ENCODE measurements at regions not wholly inside any gene's neighbourhood (a gene's known extent, or its start where the extent isn't known, plus 50 kb on each side); places are given as distances from the start of the nearest gene placed in this dataset.

DNA sequence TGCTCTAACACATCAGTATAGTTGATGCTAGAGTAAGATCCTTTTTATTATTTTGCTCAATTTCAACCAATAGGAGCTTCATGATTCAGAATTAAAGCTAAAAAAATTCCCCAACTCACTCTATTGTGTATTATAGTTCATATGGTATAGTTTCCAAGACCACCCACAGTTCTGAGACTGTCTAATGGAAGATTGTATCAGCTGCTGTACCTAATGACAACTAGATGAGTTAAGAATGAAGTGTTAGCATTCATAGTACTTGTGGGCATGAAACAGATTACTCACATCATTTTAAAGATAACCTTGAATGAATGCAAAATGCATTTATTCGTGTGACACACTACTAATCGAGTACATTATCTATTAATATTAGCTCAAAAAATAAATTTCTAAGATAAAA is 289.9 kb upstream of the ATP11B start:
- no peak overlapping the region for H3K9ac ChIP-seq (ENCODE audit: extremely low read depth, low read length, poor library complexity, severe bottlenecking)
- no peaks in the 10 kb centered on the region for H3K27me3 ChIP-seq (ENCODE audit: control insufficient read depth, insufficient read depth, low read length, poor library complexity, severe bottlenecking)
- no peak overlapping the region for H3K4me3 Mint-ChIP-seq
- H3K4me1 ChIP-seq (ENCODE audit: control insufficient read depth, insufficient read depth, low read length) = no peaks in the 10 kb centered on the region
- TF ChIP-seq, protein P1, sequence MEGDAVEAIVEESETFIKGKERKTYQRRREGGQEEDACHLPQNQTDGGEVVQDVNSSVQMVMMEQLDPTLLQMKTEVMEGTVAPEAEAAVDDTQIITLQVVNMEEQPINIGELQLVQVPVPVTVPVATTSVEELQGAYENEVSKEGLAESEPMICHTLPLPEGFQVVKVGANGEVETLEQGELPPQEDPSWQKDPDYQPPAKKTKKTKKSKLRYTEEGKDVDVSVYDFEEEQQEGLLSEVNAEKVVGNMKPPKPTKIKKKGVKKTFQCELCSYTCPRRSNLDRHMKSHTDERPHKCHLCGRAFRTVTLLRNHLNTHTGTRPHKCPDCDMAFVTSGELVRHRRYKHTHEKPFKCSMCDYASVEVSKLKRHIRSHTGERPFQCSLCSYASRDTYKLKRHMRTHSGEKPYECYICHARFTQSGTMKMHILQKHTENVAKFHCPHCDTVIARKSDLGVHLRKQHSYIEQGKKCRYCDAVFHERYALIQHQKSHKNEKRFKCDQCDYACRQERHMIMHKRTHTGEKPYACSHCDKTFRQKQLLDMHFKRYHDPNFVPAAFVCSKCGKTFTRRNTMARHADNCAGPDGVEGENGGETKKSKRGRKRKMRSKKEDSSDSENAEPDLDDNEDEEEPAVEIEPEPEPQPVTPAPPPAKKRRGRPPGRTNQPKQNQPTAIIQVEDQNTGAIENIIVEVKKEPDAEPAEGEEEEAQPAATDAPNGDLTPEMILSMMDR (conservative IDR thresholded peaks at IDR 0.05) = no peak
- no peaks in the 10 kb centered on the region for H3K36me3 Mint-ChIP-seq (ENCODE audit: low read depth)
- no peak overlapping the region for H3K27ac Mint-ChIP-seq
- no peaks in the 10 kb centered on the region for H3K9me3 Mint-ChIP-seq
- peaks cover 17% of the 10 kb centered on the region for H3K4me1 Mint-ChIP-seq
- no peak overlapping the region for H3K4me3 ChIP-seq (ENCODE audit: low read length)
- H3K27me3 Mint-ChIP-seq (ENCODE audit: insufficient read depth) = no peaks in the 10 kb centered on the region
- WGBS, 2 experiments (ENCODE audit: insufficient coverage in 1 of 2, insufficient read length in 1 of 2) = 67% methylated on average over 2 of the region's 2 CpGs; no CpG with 5 or more reads in 1 of the 2 experiments
- no peak overlapping the region for H3K27ac ChIP-seq (ENCODE audit: low read depth, low read length)
- DNase-seq = no peak
- H3K36me3 ChIP-seq (ENCODE audit: control insufficient read depth, insufficient read depth, low read length) = no peaks in the 10 kb centered on the region
- H3K9me3 ChIP-seq (ENCODE audit: control insufficient read depth, low read length) = no peaks in the 10 kb centered on the region

DNA sequence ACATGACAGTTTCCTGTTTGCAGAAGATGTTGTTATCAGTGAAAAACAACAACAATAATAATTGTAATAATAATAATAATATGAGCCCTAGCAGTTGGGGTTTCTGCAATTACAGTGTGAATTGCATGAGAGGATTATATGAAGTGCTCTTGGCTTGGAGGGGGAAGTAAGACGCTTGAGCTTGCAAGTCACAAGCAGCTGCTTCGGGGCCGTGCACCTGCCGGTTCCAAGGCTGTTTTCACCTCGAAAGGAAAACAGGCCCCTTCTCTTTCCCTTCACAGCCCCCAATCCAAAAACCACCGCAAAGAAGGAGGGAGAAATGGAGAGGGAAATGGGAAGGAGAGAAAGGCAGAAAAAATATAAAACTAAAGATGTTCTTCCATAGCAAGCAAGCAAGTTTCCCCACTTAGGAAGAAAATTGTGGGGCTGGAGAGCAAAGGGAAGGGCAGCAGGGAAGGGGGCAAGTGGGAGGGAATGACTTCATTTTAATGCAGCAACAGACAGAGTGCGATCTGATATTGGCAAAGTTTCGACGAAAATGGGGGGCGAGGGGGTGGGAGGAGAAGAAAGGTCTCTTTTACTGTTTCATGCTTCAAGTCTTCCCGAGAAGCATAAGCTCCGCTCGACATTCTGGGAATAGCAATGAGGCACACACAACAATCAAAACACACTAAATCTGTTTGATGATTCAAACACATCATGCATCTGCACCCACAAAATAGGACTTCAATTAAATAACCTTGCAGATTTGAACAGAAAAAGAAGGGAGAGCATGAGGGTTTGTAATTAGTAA is 284.2 kb upstream of the ATP11B start:
- no peaks in the 10 kb centered on the region for H3K9me3 Mint-ChIP-seq
- no peaks in the 10 kb centered on the region for H3K4me1 ChIP-seq (ENCODE audit: control insufficient read depth, insufficient read depth, low read length)
- H3K4me1 Mint-ChIP-seq = peaks cover 6% of the 10 kb centered on the region
- no peak overlapping the region for H3K4me3 Mint-ChIP-seq
- H3K27me3 Mint-ChIP-seq (ENCODE audit: insufficient read depth) = peaks cover 7% of the 10 kb centered on the region
- peak overlapping the region; percentile 61 for H3K27ac ChIP-seq (ENCODE audit: low read depth, low read length)
- H3K4me3 ChIP-seq (ENCODE audit: low read length) = no peak overlapping the region
- H3K27me3 ChIP-seq (ENCODE audit: control insufficient read depth, insufficient read depth, low read length, poor library complexity, severe bottlenecking) = no peaks in the 10 kb centered on the region
- no peaks in the 10 kb centered on the region for H3K36me3 ChIP-seq (ENCODE audit: control insufficient read depth, insufficient read depth, low read length)
- 64 to 71% methylated on average over 4 to 11 of the region's 13 CpGs for WGBS, 2 experiments (ENCODE audit: insufficient coverage in 1 of 2, insufficient read length in 1 of 2)
- H3K9ac ChIP-seq (ENCODE audit: extremely low read depth, low read length, poor library complexity, severe bottlenecking) = no peak overlapping the region
- TF ChIP-seq, protein P1 (conservative IDR thresholded peaks at IDR 0.05) = no peak
- no peak for DNase-seq
- H3K36me3 Mint-ChIP-seq (ENCODE audit: low read depth) = no peaks in the 10 kb centered on the region
- H3K9me3 ChIP-seq (ENCODE audit: control insufficient read depth, low read length) = no peaks in the 10 kb centered on the region
- H3K27ac Mint-ChIP-seq = no peak overlapping the region

DNA sequence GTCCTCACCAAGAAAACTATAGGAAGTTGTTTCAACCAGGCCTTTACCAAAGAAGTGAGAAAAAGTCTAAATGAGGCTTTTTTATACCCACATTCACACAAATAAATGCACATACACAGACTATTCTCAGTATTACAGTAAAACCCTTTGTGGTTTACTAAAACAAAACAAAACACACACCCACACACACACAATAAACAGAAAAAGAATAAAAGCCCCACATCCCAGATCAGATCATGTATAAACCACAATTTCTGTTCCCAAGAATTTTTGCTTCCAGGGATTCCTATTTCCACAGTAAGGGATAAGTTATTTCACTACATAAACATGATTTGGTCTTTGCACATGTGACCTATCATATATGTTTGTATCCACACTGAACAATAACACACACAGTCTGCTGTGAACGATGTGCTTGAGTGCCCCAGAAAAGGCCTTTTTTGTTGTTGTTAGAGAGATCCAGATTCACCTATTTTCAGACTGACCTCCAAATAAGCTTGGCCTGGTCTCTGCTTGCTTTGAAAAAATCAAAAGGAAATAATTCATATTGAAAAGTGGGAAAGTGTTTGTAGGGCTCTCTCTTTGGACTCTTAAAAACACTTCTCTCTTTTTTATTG is 283.4 kb upstream of the ATP11B start:
- Mint-ChIP-seq H3K36me3 (ENCODE audit: low read depth) (no peaks in the 10 kb centered on the region), H3K4me3 (no peak overlapping the region)

More for the DNA sequence above, 283.4 kb upstream of the ATP11B start:
- H3K27ac ChIP-seq (ENCODE audit: low read depth, low read length) = peak overlapping the region; percentile 61
- Mint-ChIP-seq H3K27ac (no peak overlapping the region), H3K4me1 (peaks cover 6% of the 10 kb centered on the region), H3K9me3 (no peaks in the 10 kb centered on the region), H3K27me3 (ENCODE audit: insufficient read depth) (peaks cover 8% of the 10 kb centered on the region)
- no peaks in the 10 kb centered on the region for H3K9me3 ChIP-seq (ENCODE audit: control insufficient read depth, low read length)
- DNase-seq = no peak
- H3K9ac ChIP-seq (ENCODE audit: extremely low read depth, low read length, poor library complexity, severe bottlenecking) = no peak overlapping the region
- H3K36me3 ChIP-seq (ENCODE audit: control insufficient read depth, insufficient read depth, low read length) = no peaks in the 10 kb centered on the region
- no peaks in the 10 kb centered on the region for H3K4me1 ChIP-seq (ENCODE audit: control insufficient read depth, insufficient read depth, low read length)
- 73 to 75% methylated on average over 1 of the region's 1 CpG for WGBS, 2 experiments (ENCODE audit: insufficient coverage in 1 of 2, insufficient read length in 1 of 2)
- H3K4me3 ChIP-seq (ENCODE audit: low read length) = no peak overlapping the region
- H3K27me3 ChIP-seq (ENCODE audit: control insufficient read depth, insufficient read depth, low read length, poor library complexity, severe bottlenecking) = no peaks in the 10 kb centered on the region
- TF ChIP-seq, protein P1 (conservative IDR thresholded peaks at IDR 0.05) = no peak
